ENCODE measurements at regions not wholly inside any gene's neighbourhood (a gene's known extent, or its start where the extent isn't known, plus 50 kb on each side); places are given as distances from the start of the nearest gene placed in this dataset.

DNA sequence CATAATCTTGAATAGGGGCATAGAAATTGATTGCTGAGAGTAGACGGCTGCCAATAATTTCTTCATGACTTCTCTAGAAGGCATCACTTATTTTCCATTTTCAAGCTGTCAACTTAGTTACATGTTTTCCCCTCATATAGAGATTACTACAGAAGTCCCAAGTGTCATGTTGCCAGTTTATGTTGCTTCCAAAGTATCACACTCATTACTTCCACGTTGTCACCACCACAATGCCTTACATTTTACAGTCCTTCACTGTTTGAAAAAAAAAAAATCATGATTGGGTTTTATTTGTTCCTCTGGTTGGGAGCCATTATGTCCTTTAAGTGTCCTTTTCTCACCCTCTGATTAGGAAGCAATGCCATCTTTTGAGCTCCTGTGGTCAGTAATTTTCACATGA is 2144.6 kb upstream of the ACO1 start:
- Histone ChIP-seq H3K18ac (ENCODE audit: low read length) (no peak overlapping the region), H3K14ac (ENCODE audit: low read length) (no peak overlapping the region), H3K79me1 (ENCODE audit: low read length) (no peaks in the 10 kb centered on the region), H3K4ac (ENCODE audit: low read depth, low read length) (no peak overlapping the region), H3K27me3 (ENCODE audit: insufficient read depth, low read length) (no peaks in the 10 kb centered on the region), H3K9ac (ENCODE audit: low read length) (no peak overlapping the region), H2AFZ (ENCODE audit: insufficient read depth, low read length, poor library complexity) (no peak overlapping the region), H4K8ac (ENCODE audit: low read depth, low read length) (no peak overlapping the region), H3K27ac (ENCODE audit: low read depth, low read length) (no peak overlapping the region), H4K91ac (ENCODE audit: low read depth, low read length) (no peak overlapping the region), H3K36me3 (ENCODE audit: control insufficient read depth in 1 of 2, insufficient read depth in 2 of 2, low read length in 2 of 2) (no peaks in the 10 kb centered on the region), H3K4me3 (ENCODE audit: low read depth, low read length) (no peak overlapping the region), H3K4me1 (ENCODE audit: control insufficient read depth in 1 of 2, insufficient read depth in 2 of 2, low read length in 2 of 2) (no peaks in the 10 kb centered on the region), H2AK5ac (ENCODE audit: low read length) (no peak overlapping the region), H3K9me3 (ENCODE audit: insufficient read depth, low read depth, low read length) (no peaks in the 10 kb centered on the region), H2BK5ac (ENCODE audit: low read depth, low read length, poor library complexity) (no peak overlapping the region), H2BK120ac (ENCODE audit: insufficient read depth, low read length, poor library complexity) (no peak overlapping the region), H2BK12ac (ENCODE audit: low read length) (no peak overlapping the region), H3K4me2 (ENCODE audit: low read length) (no peak overlapping the region), H4K12ac (ENCODE audit: low read depth, low read length) (no peak overlapping the region), H3K23ac (ENCODE audit: low read length) (no peak overlapping the region), H3K79me2 (ENCODE audit: control insufficient read depth, insufficient read depth, low read length, poor library complexity) (no peaks in the 10 kb centered on the region)
- no CpG with 5 or more reads among the region's 2 CpGs for WGBS (ENCODE audit: extremely low coverage, insufficient coverage, insufficient read length)
- no peak for DNase-seq

GRCh38 chr9:30243467-30243866 is 2141.0 kb upstream of the ACO1 start:
- H3K9me3 ChIP-seq (ENCODE audit: insufficient read depth, low read depth, low read length), result no peaks in the 10 kb centered on the region
- no peaks in the 10 kb centered on the region for H3K36me3 ChIP-seq (ENCODE audit: control insufficient read depth in 1 of 2, insufficient read depth in 2 of 2, low read length in 2 of 2)
- H2AFZ ChIP-seq (ENCODE audit: insufficient read depth, low read length, poor library complexity), result no peak overlapping the region
- H3K4me1 ChIP-seq (ENCODE audit: control insufficient read depth in 1 of 2, insufficient read depth in 2 of 2, low read length in 2 of 2), result no peaks in the 10 kb centered on the region
- no peak overlapping the region for H3K14ac ChIP-seq (ENCODE audit: low read length)
- H2BK120ac ChIP-seq (ENCODE audit: insufficient read depth, low read length, poor library complexity), result no peak overlapping the region
- no peak overlapping the region for H2AK5ac ChIP-seq (ENCODE audit: low read length)
- no peaks in the 10 kb centered on the region for H3K79me1 ChIP-seq (ENCODE audit: low read length)
- H3K4ac ChIP-seq (ENCODE audit: low read depth, low read length), result no peak overlapping the region
- no peaks in the 10 kb centered on the region for H3K27me3 ChIP-seq (ENCODE audit: insufficient read depth, low read length)
- H4K91ac ChIP-seq (ENCODE audit: low read depth, low read length), result no peak overlapping the region
- H2BK5ac ChIP-seq (ENCODE audit: low read depth, low read length, poor library complexity), result no peak overlapping the region
- DNase-seq, result no peak
- no peak overlapping the region for H4K12ac ChIP-seq (ENCODE audit: low read depth, low read length)
- H4K8ac ChIP-seq (ENCODE audit: low read depth, low read length), result no peak overlapping the region
- H3K79me2 ChIP-seq (ENCODE audit: control insufficient read depth, insufficient read depth, low read length, poor library complexity), result no peaks in the 10 kb centered on the region
- H3K18ac ChIP-seq (ENCODE audit: low read length), result no peak overlapping the region
- no peak overlapping the region for H3K23ac ChIP-seq (ENCODE audit: low read length)
- H3K4me2 ChIP-seq (ENCODE audit: low read length), result no peak overlapping the region
- no peak overlapping the region for H3K27ac ChIP-seq (ENCODE audit: low read depth, low read length)
- no peak overlapping the region for H2BK12ac ChIP-seq (ENCODE audit: low read length)
- H3K4me3 ChIP-seq (ENCODE audit: low read depth, low read length), result no peak overlapping the region
- no peak overlapping the region for H3K9ac ChIP-seq (ENCODE audit: low read length)

DNA sequence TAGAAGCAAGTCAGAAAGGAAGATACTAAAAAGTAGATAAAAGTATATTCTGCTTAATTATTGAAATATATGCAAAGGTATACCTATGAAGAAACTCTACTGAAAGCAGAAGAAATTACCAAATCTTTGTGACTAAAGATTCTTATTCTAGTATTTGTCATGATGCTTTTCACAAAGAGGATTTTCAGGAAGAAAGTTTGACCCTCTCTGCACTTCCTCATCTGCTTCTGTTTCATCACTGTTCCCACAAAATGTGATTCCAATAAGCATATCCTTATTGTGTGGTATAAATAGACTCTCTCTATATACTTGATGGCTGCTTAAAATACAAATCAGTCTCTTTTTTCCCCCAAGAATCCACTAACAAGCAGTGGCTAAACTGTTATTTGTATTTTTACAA is 2139.6 kb upstream of the ACO1 start:
- Histone ChIP-seq H3K9ac (ENCODE audit: low read length) (no peak overlapping the region), H3K14ac (ENCODE audit: low read length) (no peak overlapping the region), H3K27ac (ENCODE audit: low read depth, low read length) (no peak overlapping the region), H3K79me1 (ENCODE audit: low read length) (no peaks in the 10 kb centered on the region), H3K23ac (ENCODE audit: low read length) (no peak overlapping the region), H2BK5ac (ENCODE audit: low read depth, low read length, poor library complexity) (no peak overlapping the region), H3K4me2 (ENCODE audit: low read length) (no peak overlapping the region), H3K4ac (ENCODE audit: low read depth, low read length) (no peak overlapping the region), H3K18ac (ENCODE audit: low read length) (no peak overlapping the region), H4K91ac (ENCODE audit: low read depth, low read length) (no peak overlapping the region), H2AK5ac (ENCODE audit: low read length) (no peak overlapping the region), H3K4me3 (ENCODE audit: low read depth, low read length) (no peak overlapping the region), H3K4me1 (ENCODE audit: control insufficient read depth in 1 of 2, insufficient read depth in 2 of 2, low read length in 2 of 2) (no peaks in the 10 kb centered on the region), H3K36me3 (ENCODE audit: control insufficient read depth in 1 of 2, insufficient read depth in 2 of 2, low read length in 2 of 2) (no peaks in the 10 kb centered on the region), H3K9me3 (ENCODE audit: insufficient read depth, low read depth, low read length) (no peaks in the 10 kb centered on the region), H3K79me2 (ENCODE audit: control insufficient read depth, insufficient read depth, low read length, poor library complexity) (no peaks in the 10 kb centered on the region), H4K12ac (ENCODE audit: low read depth, low read length) (no peak overlapping the region), H3K27me3 (ENCODE audit: insufficient read depth, low read length) (no peaks in the 10 kb centered on the region), H2BK12ac (ENCODE audit: low read length) (no peak overlapping the region), H4K8ac (ENCODE audit: low read depth, low read length) (no peak overlapping the region), H2BK120ac (ENCODE audit: insufficient read depth, low read length, poor library complexity) (no peak overlapping the region), H2AFZ (ENCODE audit: insufficient read depth, low read length, poor library complexity) (no peak overlapping the region)
- no peak for DNase-seq

DNA sequence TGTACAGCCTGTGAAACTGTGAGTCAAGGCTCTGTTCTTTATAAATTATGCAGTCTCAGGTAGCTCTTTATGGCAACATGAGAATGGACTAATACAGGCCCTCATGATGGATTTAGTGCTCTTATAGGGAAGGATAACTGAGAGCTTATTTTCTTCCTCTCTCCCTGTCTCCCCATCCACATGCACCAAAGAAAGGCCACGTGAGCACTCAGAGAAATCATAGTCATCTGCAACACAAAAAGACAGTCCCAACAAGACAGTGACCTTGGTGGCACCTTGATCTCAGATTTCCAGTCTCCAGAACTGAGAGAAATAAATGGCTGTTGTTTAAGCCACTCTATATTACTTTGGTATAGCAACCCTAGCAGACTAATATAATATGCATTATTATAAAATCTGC is 2133.6 kb upstream of the ACO1 start:
- WGBS (ENCODE audit: extremely low coverage, insufficient coverage, insufficient read length), result no CpG with 5 or more reads among the region's 1 CpG
- Histone ChIP-seq H3K18ac (ENCODE audit: low read length) (no peak overlapping the region), H3K14ac (ENCODE audit: low read length) (no peak overlapping the region)

GRCh38 chr9:30258094-30258493 is 2126.3 kb upstream of the ACO1 start:
- Histone ChIP-seq H2BK12ac (ENCODE audit: low read length) (no peak overlapping the region), H3K79me1 (ENCODE audit: low read length) (no peaks in the 10 kb centered on the region), H2BK5ac (ENCODE audit: low read depth, low read length, poor library complexity) (no peak overlapping the region), H3K4me3 (ENCODE audit: low read depth, low read length) (no peak overlapping the region), H3K14ac (ENCODE audit: low read length) (no peak overlapping the region), H3K9ac (ENCODE audit: low read length) (no peak overlapping the region), H2BK120ac (ENCODE audit: insufficient read depth, low read length, poor library complexity) (no peak overlapping the region), H3K27me3 (ENCODE audit: insufficient read depth, low read length) (no peaks in the 10 kb centered on the region), H3K18ac (ENCODE audit: low read length) (no peak overlapping the region), H3K79me2 (ENCODE audit: control insufficient read depth, insufficient read depth, low read length, poor library complexity) (no peaks in the 10 kb centered on the region), H4K91ac (ENCODE audit: low read depth, low read length) (no peak overlapping the region), H4K12ac (ENCODE audit: low read depth, low read length) (no peak overlapping the region), H2AK5ac (ENCODE audit: low read length) (no peak overlapping the region), H3K27ac (ENCODE audit: low read depth, low read length) (no peak overlapping the region), H4K8ac (ENCODE audit: low read depth, low read length) (no peak overlapping the region), H3K4me2 (ENCODE audit: low read length) (no peak overlapping the region), H3K9me3 (ENCODE audit: insufficient read depth, low read depth, low read length) (no peaks in the 10 kb centered on the region), H3K4me1 (ENCODE audit: control insufficient read depth in 1 of 2, insufficient read depth in 2 of 2, low read length in 2 of 2) (no peaks in the 10 kb centered on the region), H3K4ac (ENCODE audit: low read depth, low read length) (no peak overlapping the region), H2AFZ (ENCODE audit: insufficient read depth, low read length, poor library complexity) (no peak overlapping the region), H3K23ac (ENCODE audit: low read length) (no peak overlapping the region), H3K36me3 (ENCODE audit: control insufficient read depth in 1 of 2, insufficient read depth in 2 of 2, low read length in 2 of 2) (no peaks in the 10 kb centered on the region)
- DNase-seq, result no peak
- WGBS (ENCODE audit: extremely low coverage, insufficient coverage, insufficient read length), result no CpG with 5 or more reads among the region's 4 CpGs

More for the DNA sequence above, 2133.6 kb upstream of the ACO1 start:
- H3K27me3 ChIP-seq (ENCODE audit: insufficient read depth, low read length), result no peaks in the 10 kb centered on the region
- no peak overlapping the region for H3K27ac ChIP-seq (ENCODE audit: low read depth, low read length)
- H2AK5ac ChIP-seq (ENCODE audit: low read length), result no peak overlapping the region
- H3K36me3 ChIP-seq (ENCODE audit: control insufficient read depth in 1 of 2, insufficient read depth in 2 of 2, low read length in 2 of 2), result no peaks in the 10 kb centered on the region
- no peak overlapping the region for H2BK12ac ChIP-seq (ENCODE audit: low read length)
- no peak overlapping the region for H2BK5ac ChIP-seq (ENCODE audit: low read depth, low read length, poor library complexity)
- no peaks in the 10 kb centered on the region for H3K79me1 ChIP-seq (ENCODE audit: low read length)
- H2AFZ ChIP-seq (ENCODE audit: insufficient read depth, low read length, poor library complexity), result no peak overlapping the region
- no peaks in the 10 kb centered on the region for H3K79me2 ChIP-seq (ENCODE audit: control insufficient read depth, insufficient read depth, low read length, poor library complexity)
- H3K4me2 ChIP-seq (ENCODE audit: low read length), result no peak overlapping the region
- no peak overlapping the region for H3K9ac ChIP-seq (ENCODE audit: low read length)
- no peak overlapping the region for H3K4ac ChIP-seq (ENCODE audit: low read depth, low read length)
- no peak overlapping the region for H4K12ac ChIP-seq (ENCODE audit: low read depth, low read length)
- H3K4me1 ChIP-seq (ENCODE audit: control insufficient read depth in 1 of 2, insufficient read depth in 2 of 2, low read length in 2 of 2), result no peaks in the 10 kb centered on the region
- DNase-seq, result no peak
- H3K4me3 ChIP-seq (ENCODE audit: low read depth, low read length), result no peak overlapping the region
- H2BK120ac ChIP-seq (ENCODE audit: insufficient read depth, low read length, poor library complexity), result no peak overlapping the region
- H3K9me3 ChIP-seq (ENCODE audit: insufficient read depth, low read depth, low read length), result no peaks in the 10 kb centered on the region
- H4K91ac ChIP-seq (ENCODE audit: low read depth, low read length), result no peak overlapping the region
- no peak overlapping the region for H3K23ac ChIP-seq (ENCODE audit: low read length)
- H4K8ac ChIP-seq (ENCODE audit: low read depth, low read length), result no peak overlapping the region
